ENCODE measurements at regions not wholly inside any gene's neighbourhood (a gene's known extent, or its start where the extent isn't known, plus 50 kb on each side); places are given as distances from the start of the nearest gene placed in this dataset.

- no peaks in the 10 kb centered on the region for H4K20me1 ChIP-seq (ENCODE audit: insufficient read depth, low read length)
- DNase-seq (ENCODE audit: insufficient read length, low spot score, missing footprints), result peak; percentile 69
- H3K36me3 ChIP-seq (ENCODE audit: insufficient read depth, low read length), result no peaks in the 10 kb centered on the region
- no peaks in the 10 kb centered on the region for H3K27me3 ChIP-seq (ENCODE audit: insufficient read depth, low read length)
- no peak for TF ChIP-seq CTCF (IDR thresholded peaks at IDR 0.05; ENCODE audit: extremely low read depth, low read depth, low read length)
- H3K4me3 ChIP-seq (ENCODE audit: insufficient read depth, low read length), result peak overlapping the region; percentile 40
- peak overlapping the region; percentile 96 for H3K27ac ChIP-seq (ENCODE audit: low read depth, low read length)
- no peak overlapping the region for H2AFZ ChIP-seq (ENCODE audit: low read length)
- H3K4me2 ChIP-seq (ENCODE audit: insufficient read depth, low read length), result peak overlapping the region; percentile 43
- H3K9me3 ChIP-seq (ENCODE audit: low read depth, low read length), result no peaks in the 10 kb centered on the region
- peaks cover 62% of the 10 kb centered on the region for H3K4me1 ChIP-seq (ENCODE audit: insufficient read depth, low read length)
- no peaks in the 10 kb centered on the region for H3K79me2 ChIP-seq (ENCODE audit: insufficient read depth, low read length)
Measured at GRCh38 chr4:181685911-181686310, 557.3 kb upstream of the TENM3 start.

GRCh38 chr4:181687116-181687515, 556.1 kb upstream of the TENM3 start:
- no peak overlapping the region for H2AFZ ChIP-seq (ENCODE audit: low read length)
- DNase-seq (ENCODE audit: insufficient read length, low spot score, missing footprints), result no peak
- H3K79me2 ChIP-seq (ENCODE audit: insufficient read depth, low read length), result no peaks in the 10 kb centered on the region
- no peak overlapping the region for H3K4me3 ChIP-seq (ENCODE audit: insufficient read depth, low read length)
- H4K20me1 ChIP-seq (ENCODE audit: insufficient read depth, low read length), result no peaks in the 10 kb centered on the region
- no peaks in the 10 kb centered on the region for H3K27me3 ChIP-seq (ENCODE audit: insufficient read depth, low read length)
- no peaks in the 10 kb centered on the region for H3K36me3 ChIP-seq (ENCODE audit: insufficient read depth, low read length)
- H3K4me2 ChIP-seq (ENCODE audit: insufficient read depth, low read length), result no peak overlapping the region
- H3K9me3 ChIP-seq (ENCODE audit: low read depth, low read length), result no peaks in the 10 kb centered on the region
- no peak for TF ChIP-seq CTCF (IDR thresholded peaks at IDR 0.05; ENCODE audit: extremely low read depth, low read depth, low read length)
- H3K27ac ChIP-seq (ENCODE audit: low read depth, low read length), result peak overlapping the region; percentile 96
- H3K4me1 ChIP-seq (ENCODE audit: insufficient read depth, low read length), result peaks cover 52% of the 10 kb centered on the region

- no peak for TF ChIP-seq CTCF (IDR thresholded peaks at IDR 0.05; ENCODE audit: extremely low read depth, low read depth, low read length)
- H3K4me2 ChIP-seq (ENCODE audit: insufficient read depth, low read length), result no peak overlapping the region
- peak overlapping the region; percentile 14 for H3K27ac ChIP-seq (ENCODE audit: low read depth, low read length)
- no peaks in the 10 kb centered on the region for H3K36me3 ChIP-seq (ENCODE audit: insufficient read depth, low read length)
- peaks cover 50% of the 10 kb centered on the region for H3K4me1 ChIP-seq (ENCODE audit: insufficient read depth, low read length)
- no peak overlapping the region for H2AFZ ChIP-seq (ENCODE audit: low read length)
- DNase-seq (ENCODE audit: insufficient read length, low spot score, missing footprints), result no peak
- H3K79me2 ChIP-seq (ENCODE audit: insufficient read depth, low read length), result no peaks in the 10 kb centered on the region
- H3K4me3 ChIP-seq (ENCODE audit: insufficient read depth, low read length), result no peak overlapping the region
- H3K9me3 ChIP-seq (ENCODE audit: low read depth, low read length), result no peaks in the 10 kb centered on the region
- no peaks in the 10 kb centered on the region for H4K20me1 ChIP-seq (ENCODE audit: insufficient read depth, low read length)
- no peaks in the 10 kb centered on the region for H3K27me3 ChIP-seq (ENCODE audit: insufficient read depth, low read length)
Measured at GRCh38 chr4:181688432-181688831, 554.8 kb upstream of the TENM3 start.

- H4K20me1 ChIP-seq (ENCODE audit: insufficient read depth, low read length), result no peaks in the 10 kb centered on the region
- H3K4me1 ChIP-seq (ENCODE audit: insufficient read depth, low read length), result peaks cover 47% of the 10 kb centered on the region
- no peaks in the 10 kb centered on the region for H3K9me3 ChIP-seq (ENCODE audit: low read depth, low read length)
- H3K4me3 ChIP-seq (ENCODE audit: insufficient read depth, low read length), result no peak overlapping the region
- H3K27ac ChIP-seq (ENCODE audit: low read depth, low read length), result peak overlapping the region; percentile 14
- H3K79me2 ChIP-seq (ENCODE audit: insufficient read depth, low read length), result no peaks in the 10 kb centered on the region
- no peak for TF ChIP-seq CTCF (IDR thresholded peaks at IDR 0.05; ENCODE audit: extremely low read depth, low read depth, low read length)
- no peak for DNase-seq (ENCODE audit: insufficient read length, low spot score, missing footprints)
- no peak overlapping the region for H3K4me2 ChIP-seq (ENCODE audit: insufficient read depth, low read length)
- H2AFZ ChIP-seq (ENCODE audit: low read length), result peak overlapping the region; percentile 6
- no peaks in the 10 kb centered on the region for H3K36me3 ChIP-seq (ENCODE audit: insufficient read depth, low read length)
- no peaks in the 10 kb centered on the region for H3K27me3 ChIP-seq (ENCODE audit: insufficient read depth, low read length)
Measured at GRCh38 chr4:181688872-181689271, 554.3 kb upstream of the TENM3 start.
